H1 (cell line): ENCODE measurements at regions not wholly inside any gene's neighbourhood (a gene's known extent, or its start where the extent isn't known, plus 50 kb on each side); places are given as distances from the start of the nearest gene placed in this dataset.
A peak's percentile ranks its signal among the peaks of the same experiment; 100 is the strongest.
"Not testable (repeated sequence)": the region's sequence is repeated elsewhere in the genome, so short reads cannot be mapped to it uniquely, and the experiment has no call there.

Experiments
- CTCF ChIA-PET: fragments of 300-600 bp; sonication (Branson Sonifier 250); formaldehyde crosslinking; loops from one replicate; lab custom pipeline; 2021; ENCODE audit not compliant: partially characterized antibody; lab: Charles Lee
- POLR2A ChIA-PET: fragments of 300-600 bp; sonication (Branson Sonifier 250); formaldehyde crosslinking; loops from one replicate; lab custom pipeline; 2021; ENCODE audit warnings: inconsistent platforms; ENCODE audit not compliant: partially characterized antibody; lab: Charles Lee
- DNase-seq, 2 experiments: peaks; one replicate each; pipeline versions ENCODE4 v3.0.0 to v3.0.0-alpha.2; 2010 to 2022; ENCODE audit warnings: low spot score in 2 of 2, low read depth in 1 of 2, mixed read lengths in 1 of 2
- FAIRE-seq: peaks from 2 replicates; lab custom pipeline; 2011; peaks lifted over from hg19 to GRCh38; lab: Jason Lieb, UNC
- H2AFZ ChIP-seq: 2 replicates; pipeline ENCODE4 v1.8.1; 2012; ENCODE audit warnings: low read length, inconsistent platforms
- H2AK5ac ChIP-seq: 2 replicates; pipeline ENCODE4 v1.6.1; 2013; ENCODE audit warnings: low read depth, low read length
- H2BK120ac ChIP-seq: replicated peaks from 2 replicates; pipeline ENCODE3; 2013; ENCODE audit warnings: low read depth, low read length, inconsistent platforms
- H2BK12ac ChIP-seq: 2 replicates; pipeline ENCODE4 v1.6.1; 2013; ENCODE audit warnings: low read depth, low read length
- H2BK15ac ChIP-seq: 2 replicates; pipeline ENCODE4 v1.6.1; 2013; ENCODE audit warnings: low read length
- H2BK20ac ChIP-seq: 2 replicates; pipeline ENCODE4 v1.6.1; 2013; ENCODE audit warnings: low read length
- H2BK5ac ChIP-seq: 2 replicates; pipeline ENCODE4 v1.6.1; 2013; ENCODE audit warnings: low read depth, low read length
- H3K14ac ChIP-seq: 2 replicates; pipeline ENCODE4 v1.6.1; 2013; ENCODE audit warnings: inconsistent platforms; ENCODE audit not compliant: insufficient read length
- H3K18ac ChIP-seq: 2 replicates; pipeline ENCODE4 v1.6.1; 2013; ENCODE audit warnings: low read length; ENCODE audit errors: extremely low read depth
- H3K23ac ChIP-seq: 2 replicates; pipeline ENCODE4 v1.6.1; 2013; ENCODE audit warnings: inconsistent platforms; ENCODE audit not compliant: insufficient read length
- H3K23me2 ChIP-seq: 2 replicates; pipeline ENCODE4 v1.6.1; 2013; ENCODE audit warnings: low read depth, low read length
- H3K27ac ChIP-seq: 2 replicates; pipeline ENCODE4 v1.6.1; 2011; ENCODE audit warnings: low read depth, low read length, inconsistent platforms
- H3K27me3 ChIP-seq, 4 experiments: replicated peaks in 1 of 4; 1 replicate in 1 of 4; 2 replicates in 3 of 4; pipeline versions ENCODE4 v1.6.1 to v1.8.1; 2011 to 2013; ENCODE audit warnings: low read length in 3 of 4, mild to moderate bottlenecking in 3 of 4, inconsistent platforms in 2 of 4, mixed read lengths in 2 of 4, moderate library complexity in 1 of 4; ENCODE audit not compliant: control insufficient read depth in 3 of 4, insufficient read depth in 3 of 4; ENCODE audit errors: extremely low read depth in 1 of 4
- H3K36me3 ChIP-seq, 4 experiments: 2 replicates each; pipeline versions ENCODE4 v1.6.1 to v1.8.1; 2011 to 2013; ENCODE audit warnings: mild to moderate bottlenecking in 4 of 4, low read length in 3 of 4, moderate library complexity in 2 of 4, control low read depth in 1 of 4, inconsistent platforms in 1 of 4; ENCODE audit not compliant: insufficient read depth in 4 of 4, control insufficient read depth in 2 of 4
- H3K4ac ChIP-seq: replicated peaks from 2 replicates; pipeline ENCODE3; 2013; ENCODE audit warnings: low read length, low read depth, mixed read lengths, inconsistent platforms; ENCODE audit not compliant: insufficient read length
- H3K4me1 ChIP-seq, 4 experiments: replicated peaks in 1 of 4; 1 replicate in 1 of 4; 2 replicates in 3 of 4; pipeline versions ENCODE4 v1.6.1 to v1.8.1; 2011 to 2013; ENCODE audit warnings: low read length in 3 of 4, inconsistent platforms in 2 of 4, mixed read lengths in 1 of 4; ENCODE audit not compliant: insufficient read depth in 4 of 4, control insufficient read depth in 3 of 4
- H3K4me2 ChIP-seq, 2 experiments: 2 replicates each; pipeline versions ENCODE4 v1.6.1 to v1.8.1; 2011 to 2013; ENCODE audit warnings: low read depth in 2 of 2, low read length in 2 of 2, control low read depth in 1 of 2, inconsistent platforms in 1 of 2, mild to moderate bottlenecking in 1 of 2; ENCODE audit not compliant: insufficient read depth in 1 of 2
- H3K4me3 ChIP-seq, 4 experiments: fragments of 200-600, 300-600 bp in 1 of 4; sonication (generic), shearing (Covaris generic), sonication (Bioruptor Twin) in 1 of 4; 2 replicates each; pipeline versions ENCODE4 v1.5.1 to v1.8.1; 2011 to 2016; ENCODE audit warnings: low read length in 4 of 4, low read depth in 3 of 4, control low read depth in 2 of 4, inconsistent platforms in 2 of 4, mild to moderate bottlenecking in 2 of 4, mixed read lengths in 1 of 4, moderate library complexity in 1 of 4; ENCODE audit not compliant: insufficient read depth in 2 of 4; ENCODE audit errors: extremely low read depth in 1 of 4
- H3K56ac ChIP-seq: replicated peaks from 2 replicates; pipeline ENCODE3; 2013; ENCODE audit warnings: low read depth, mild to moderate bottlenecking, mixed read lengths, low read length, inconsistent platforms; ENCODE audit not compliant: insufficient read length
- H3K79me1 ChIP-seq: 2 replicates; pipeline ENCODE4 v1.6.1; 2013; ENCODE audit warnings: low read depth, low read length, control low read depth
- H3K79me2 ChIP-seq, 2 experiments: 2 replicates each; pipeline versions ENCODE4 v1.6.1 to v1.8.1; 2012 to 2013; ENCODE audit warnings: low read length in 2 of 2, mild to moderate bottlenecking in 2 of 2, inconsistent platforms in 1 of 2; ENCODE audit not compliant: insufficient read depth in 2 of 2, control insufficient read depth in 1 of 2
- H3K9ac ChIP-seq, 4 experiments: replicated peaks in 1 of 4; 1 replicate in 1 of 4; 2 replicates in 3 of 4; pipeline versions ENCODE4 v1.6.1 to v1.8.1; 2011 to 2013; ENCODE audit warnings: low read depth in 3 of 4, low read length in 3 of 4, control low read depth in 2 of 4, mild to moderate bottlenecking in 2 of 4, moderate library complexity in 2 of 4, inconsistent platforms in 1 of 4; ENCODE audit errors: extremely low read depth in 1 of 4
- H3K9me3 ChIP-seq, 2 experiments: 2 replicates each; pipeline versions ENCODE4 v1.6.1 to v1.8.1; 2012 to 2013; ENCODE audit warnings: mild to moderate bottlenecking in 2 of 2, moderate library complexity in 2 of 2, control low read depth in 1 of 2, inconsistent platforms in 1 of 2, low read depth in 1 of 2, low read length in 1 of 2, mixed read lengths in 1 of 2; ENCODE audit not compliant: insufficient read depth in 2 of 2
- H4K20me1 ChIP-seq, 2 experiments: replicated peaks in 1 of 2; 2 replicates each; pipeline versions ENCODE3 to v1.8.1; 2011 to 2013; ENCODE audit warnings: inconsistent platforms in 2 of 2, low read length in 2 of 2, mild to moderate bottlenecking in 1 of 2; ENCODE audit not compliant: insufficient read depth in 2 of 2, control insufficient read depth in 1 of 2
- H4K5ac ChIP-seq: 2 replicates; pipeline ENCODE4 v1.6.1; 2013; ENCODE audit warnings: low read length, low read depth, mixed read lengths, inconsistent platforms; ENCODE audit not compliant: insufficient read length
- H4K8ac ChIP-seq: 2 replicates; pipeline ENCODE4 v1.8.0; 2013; ENCODE audit warnings: mild to moderate bottlenecking, moderate library complexity, low read length, inconsistent platforms; ENCODE audit not compliant: insufficient read depth; ENCODE audit errors: extremely low read depth
- H4K91ac ChIP-seq: replicated peaks from 2 replicates; pipeline ENCODE3; 2013; ENCODE audit warnings: low read length, mixed read lengths, inconsistent platforms; ENCODE audit not compliant: insufficient read length
- RAD21 ChIP-seq, 2 experiments: IDR thresholded peaks in 1 of 2; conservative IDR thresholded peaks in 1 of 2; 2 replicates each; pipeline ENCODE4 v1.6.1; 2011; ENCODE audit warnings: low read depth in 2 of 2, low read length in 2 of 2, improper control_type of control experiment in 1 of 2, inconsistent platforms in 1 of 2, mild to moderate bottlenecking in 1 of 2, moderate library complexity in 1 of 2
- WGBS, 2 experiments: shearing (Covaris generic) in 1 of 2; methylation state at CpG; one replicate each; pipeline versions ENCODE4 v1.1.6 to v1.1.7; 2013 to 2015; ENCODE audit warnings: low lambda C conversion rate in 2 of 2, mixed read lengths in 2 of 2, inconsistent platforms in 1 of 2, low coverage in 1 of 2, missing lambda C conversion rate in 1 of 2; ENCODE audit not compliant: insufficient replicate concordance in 2 of 2, insufficient coverage in 1 of 2, insufficient read length in 1 of 2; ENCODE audit errors: extremely low coverage in 1 of 2, missing lambda C conversion rate in 1 of 2; 5-methylcytosine and 5-hydroxymethylcytosine counted together

DNA sequence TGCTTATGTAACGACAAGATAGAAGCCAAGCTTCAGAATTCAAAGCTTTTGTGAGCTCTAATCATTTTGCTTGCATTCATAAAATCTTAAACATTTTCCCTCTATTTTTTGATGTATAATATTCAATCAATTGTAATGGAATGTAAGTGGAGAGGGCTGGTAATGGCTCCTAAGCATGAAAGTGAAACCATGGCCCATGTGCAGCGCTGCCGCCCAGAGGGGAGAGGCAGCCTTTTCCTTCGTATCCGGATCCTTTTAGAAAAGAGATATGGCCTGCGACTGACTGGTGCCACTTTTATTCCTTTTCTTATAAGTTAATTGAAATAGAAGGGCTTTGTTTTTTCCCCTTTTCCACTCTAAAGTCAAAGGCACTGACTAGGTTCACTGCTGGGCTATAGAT, 178.9 kb upstream of the POMZP3 start:
- DNase-seq, H3K14ac ChIP-seq, H4K5ac ChIP-seq, H3K23me2 ChIP-seq, H2BK20ac ChIP-seq, H3K4me2 ChIP-seq, H3K27ac ChIP-seq, H3K23ac ChIP-seq, H3K4ac ChIP-seq, H4K91ac ChIP-seq, H4K8ac ChIP-seq, H4K20me1 ChIP-seq, H2BK5ac ChIP-seq, H2AK5ac ChIP-seq, H3K27me3 ChIP-seq, H3K36me3 ChIP-seq, POLR2A ChIA-PET: not testable (repeated sequence)
- WGBS, 2 experiments, result 76% methylated on average over 6 of the region's 6 CpGs; no CpG with 5 or more reads in 1 of the 2 experiments
- TF ChIP-seq RAD21 (IDR thresholded peaks at IDR 0.05 in 1 of 2, conservative IDR thresholded peaks at IDR 0.05 in 1 of 2; ENCODE audit: low read depth in 2 of 2, low read length in 2 of 2), result peak in 1 of 2 experiments; percentile 28; a peak in 1 of 4 replicates
- TF ChIP-seq, all 59 proteins: peak for 1; not testable (repeated sequence) for 58
- CTCF ChIA-PET, H2BK120ac ChIP-seq, H3K9me3 ChIP-seq, H2BK12ac ChIP-seq, H3K79me1 ChIP-seq, H3K56ac ChIP-seq, H2BK15ac ChIP-seq, H3K4me1 ChIP-seq, H3K4me3 ChIP-seq, H3K18ac ChIP-seq, H3K9ac ChIP-seq, H2AFZ ChIP-seq, H3K79me2 ChIP-seq: not testable (repeated sequence)
- FAIRE-seq, result peak; percentile 36

DNA sequence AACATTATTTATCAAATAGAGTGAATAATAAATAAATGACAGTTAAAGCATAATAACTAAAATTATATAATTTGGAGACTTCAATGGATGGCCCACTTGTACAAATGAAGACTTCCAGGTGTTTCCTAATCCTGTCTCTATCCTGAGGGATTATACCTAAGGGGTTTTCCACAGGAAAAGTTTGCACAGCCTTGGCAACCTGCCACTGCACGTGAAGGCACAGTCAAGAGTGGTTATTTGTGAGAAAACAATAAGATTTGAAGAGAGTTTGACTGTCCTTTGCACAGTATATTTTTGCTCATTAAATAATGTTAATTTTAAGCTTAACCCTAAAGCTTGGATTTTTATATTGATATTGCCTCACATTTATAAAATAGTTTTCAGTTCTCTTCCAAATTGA, 178.2 kb upstream of the POMZP3 start:
- POLR2A ChIA-PET, H2BK12ac ChIP-seq, H4K91ac ChIP-seq, H3K56ac ChIP-seq, H3K18ac ChIP-seq, H3K23ac ChIP-seq, H3K4me1 ChIP-seq, H3K14ac ChIP-seq, H3K4me2 ChIP-seq, H3K27me3 ChIP-seq, H2AFZ ChIP-seq, H2BK15ac ChIP-seq, H3K79me2 ChIP-seq, H4K8ac ChIP-seq, H2BK120ac ChIP-seq, H4K20me1 ChIP-seq, H4K5ac ChIP-seq, H3K4ac ChIP-seq, H3K23me2 ChIP-seq, H3K4me3 ChIP-seq, DNase-seq, H3K79me1 ChIP-seq, H2AK5ac ChIP-seq, H2BK20ac ChIP-seq, H3K9ac ChIP-seq, CTCF ChIA-PET, H3K36me3 ChIP-seq, H2BK5ac ChIP-seq, H3K9me3 ChIP-seq, H3K27ac ChIP-seq, FAIRE-seq: not testable (repeated sequence)
- WGBS, 2 experiments, result 100% methylated on average over 1 of the region's 1 CpG; no CpG with 5 or more reads in 1 of the 2 experiments
